CD4-positive, alpha-beta T cell treated with Interleukin-15 for 4 hours (primary cell): ENCODE measurements at regions not wholly inside any gene's neighbourhood (a gene's known extent, or its start where the extent isn't known, plus 50 kb on each side); places are given as distances from the start of the nearest gene placed in this dataset.

Experiments used
- DNase-seq: peaks from one replicate; pipeline ENCODE4 v3.0.0-alpha.2; 2020; ENCODE audit warnings: low spot score

DNA sequence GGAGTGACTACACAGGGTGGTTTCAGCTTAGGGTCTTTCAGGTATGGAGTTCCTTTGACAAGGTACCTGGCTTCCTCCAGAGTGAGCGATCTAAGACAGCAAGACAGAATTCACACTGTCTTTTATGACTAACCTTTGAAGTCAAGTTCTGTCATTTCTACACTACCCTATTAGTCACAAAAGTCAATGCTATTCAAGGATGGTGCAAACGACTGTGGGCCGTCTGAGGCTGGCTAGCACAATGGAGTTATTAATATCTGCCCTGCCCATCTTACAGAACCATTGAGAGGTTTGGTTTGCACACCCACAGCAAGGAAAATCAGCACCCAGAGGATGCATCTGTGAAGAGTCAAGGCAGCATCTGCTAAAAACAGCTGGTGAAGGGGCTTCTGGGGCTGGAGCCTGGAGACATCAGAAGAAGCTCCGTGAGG lies 62.9 kb upstream of the XCR1 start:
- no peak for DNase-seq

DNA sequence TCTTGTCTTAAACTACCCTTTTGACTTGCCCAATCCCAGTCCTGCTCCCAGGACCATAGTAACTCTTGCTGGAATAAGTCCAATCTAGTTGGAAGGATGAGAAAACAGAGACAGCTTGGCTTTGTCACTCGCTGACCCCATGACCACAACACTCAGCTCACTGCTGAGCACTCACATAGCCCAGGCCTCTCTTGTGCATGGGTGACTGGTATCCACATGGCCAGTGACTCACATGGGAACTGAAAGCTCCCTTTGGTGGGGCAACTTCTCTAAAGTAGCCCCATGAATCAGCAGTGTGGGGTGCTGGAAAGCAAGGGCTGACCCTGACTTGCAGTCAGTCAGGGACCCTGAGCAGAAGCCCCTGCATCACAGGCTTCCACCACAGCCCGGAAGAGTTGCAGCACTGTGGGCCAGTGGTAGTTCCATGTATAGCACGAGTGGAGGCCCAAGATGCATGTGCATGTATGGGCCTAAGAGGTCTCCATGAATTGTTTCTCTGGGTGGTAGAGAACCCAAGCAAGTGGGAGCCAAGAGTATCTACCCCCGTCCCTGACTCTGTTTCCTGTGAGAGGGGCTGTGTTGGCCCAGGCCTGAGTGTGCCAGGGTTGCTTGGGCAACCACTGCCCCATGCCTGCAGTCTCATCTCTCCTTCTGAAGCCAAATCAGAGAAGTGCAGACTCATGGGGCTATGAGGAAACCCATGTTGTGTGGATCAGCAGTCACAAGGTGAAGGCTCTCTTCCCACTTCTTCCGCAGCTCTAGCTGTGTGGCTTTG lies 62.1 kb upstream of the XCR1 start:
- no peak for DNase-seq

DNA sequence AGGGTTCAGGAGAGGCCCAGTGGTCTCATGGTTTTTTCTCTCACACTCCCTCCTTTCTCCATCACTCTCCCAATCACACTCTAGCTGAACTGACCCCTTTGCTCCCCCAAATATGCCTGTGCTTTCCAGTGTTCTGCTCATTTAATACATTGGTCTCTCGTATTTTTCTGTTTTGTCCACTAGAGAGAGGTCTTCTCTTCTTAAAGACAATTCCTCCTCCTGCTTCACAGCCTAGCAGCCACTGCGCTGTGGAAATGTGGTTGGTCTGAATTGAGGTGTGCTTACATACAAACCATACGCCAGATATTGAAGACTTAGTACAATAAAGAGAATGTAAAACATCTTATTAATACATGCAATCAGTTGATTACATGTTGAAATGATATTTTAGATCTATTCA lies 60.6 kb upstream of the XCR1 start:
- no peak for DNase-seq

DNA sequence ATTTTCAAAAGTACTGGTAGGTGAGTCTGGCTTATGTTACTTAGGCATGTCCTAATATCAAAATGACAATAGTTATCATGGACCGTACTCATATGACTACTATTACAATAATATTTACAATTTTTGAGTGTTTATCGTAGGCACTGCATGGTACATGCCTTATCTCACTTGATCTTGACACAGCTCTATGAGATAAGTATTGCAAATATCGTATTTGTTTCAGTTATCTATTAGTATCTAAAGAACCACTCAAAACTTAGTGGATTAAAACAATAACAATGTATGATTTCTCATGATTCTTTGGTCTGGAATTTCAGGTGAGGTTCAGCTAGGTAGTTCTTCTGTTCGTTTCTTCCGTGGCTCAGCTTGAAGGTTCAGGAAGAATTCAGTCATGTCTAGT lies 59.7 kb upstream of the XCR1 start:
- DNase-seq = no peak

DNA sequence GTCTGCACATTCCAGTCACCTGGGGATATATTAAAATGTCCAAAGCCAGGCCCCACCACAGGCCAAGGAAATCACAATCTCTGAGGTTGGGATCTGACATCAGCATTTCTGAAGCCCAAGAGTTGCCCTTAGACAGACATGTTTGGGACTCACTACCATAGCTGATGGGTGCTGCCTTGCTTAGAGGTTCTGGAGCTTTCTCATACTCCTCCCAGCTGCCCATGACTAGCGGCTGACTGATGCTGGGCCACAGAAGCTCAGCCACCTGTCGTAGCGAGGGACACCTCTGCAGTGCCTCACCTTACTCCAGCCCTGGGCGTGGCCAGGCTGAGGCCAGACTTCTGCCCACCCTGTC lies 58.8 kb upstream of the XCR1 start:
- no peak for DNase-seq

DNA sequence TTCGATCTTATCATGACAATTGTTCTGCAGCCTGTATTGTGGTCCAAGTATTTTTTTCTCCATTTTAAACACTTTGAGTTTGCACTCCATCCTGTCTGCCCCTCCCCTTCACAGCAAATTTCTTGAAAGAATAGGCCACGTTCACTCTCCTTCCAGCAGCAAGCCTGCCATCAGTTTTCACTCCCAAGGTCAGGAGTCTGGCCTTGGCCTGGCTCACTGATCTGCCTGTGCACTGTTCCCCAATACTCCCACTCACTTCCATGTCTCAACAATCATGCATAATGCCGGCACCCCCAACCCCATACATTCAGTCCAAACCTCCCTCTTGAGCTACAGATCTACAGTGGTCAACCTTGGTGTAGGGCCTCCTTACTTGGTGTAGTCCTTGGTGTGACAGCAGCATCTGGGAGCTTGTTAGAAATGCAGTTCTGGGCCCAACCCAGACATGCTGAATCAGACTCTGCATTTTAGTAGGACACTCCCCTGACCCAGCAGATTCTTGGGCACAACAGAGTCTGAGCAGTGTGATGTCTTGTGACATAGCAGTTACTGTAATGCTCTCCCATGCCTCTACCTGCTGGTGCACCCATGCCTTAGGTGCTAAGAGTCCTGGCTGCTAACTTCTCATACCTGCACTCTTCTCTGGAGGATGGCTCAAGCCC lies 58.3 kb upstream of the XCR1 start:
- no peak for DNase-seq

DNA sequence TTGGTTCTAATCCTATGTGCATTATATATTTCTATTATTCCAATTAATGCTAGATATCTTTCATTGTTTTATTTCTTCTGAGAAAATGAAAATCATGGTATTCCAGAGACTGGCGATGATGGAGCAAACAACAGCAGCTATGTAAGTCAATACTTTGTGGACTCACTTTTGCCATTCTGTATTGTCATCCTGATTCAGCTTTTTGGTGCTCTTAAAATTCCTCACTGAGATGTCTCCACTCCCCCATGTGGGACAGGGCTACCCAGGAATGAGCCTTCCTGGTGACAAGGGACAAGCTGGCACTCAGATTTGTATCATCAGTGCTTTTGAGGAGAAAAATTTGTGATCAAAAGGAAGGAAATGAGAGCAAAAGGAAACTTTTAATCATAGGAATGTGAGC lies 56.7 kb upstream of the XCR1 start:
- DNase-seq = no peak

DNA sequence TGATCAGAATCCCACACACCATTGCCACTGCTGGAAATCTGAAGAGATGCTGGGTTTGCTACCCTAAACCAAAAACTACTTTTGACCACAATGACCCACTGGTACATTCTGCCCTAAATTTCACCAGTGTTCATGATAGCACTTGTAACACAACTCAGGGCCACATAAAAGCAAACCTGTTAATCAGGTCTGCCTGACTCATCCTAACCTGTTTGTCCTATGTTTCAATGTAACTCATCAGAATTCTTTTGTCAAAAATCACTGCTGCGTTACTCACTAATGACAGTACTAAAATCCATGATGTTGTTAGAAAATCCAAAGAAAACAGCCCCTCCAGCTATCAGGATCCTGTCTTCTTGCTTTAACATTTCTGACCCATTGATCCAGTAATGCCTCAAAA lies 55.6 kb upstream of the XCR1 start:
- no peak for DNase-seq

DNA sequence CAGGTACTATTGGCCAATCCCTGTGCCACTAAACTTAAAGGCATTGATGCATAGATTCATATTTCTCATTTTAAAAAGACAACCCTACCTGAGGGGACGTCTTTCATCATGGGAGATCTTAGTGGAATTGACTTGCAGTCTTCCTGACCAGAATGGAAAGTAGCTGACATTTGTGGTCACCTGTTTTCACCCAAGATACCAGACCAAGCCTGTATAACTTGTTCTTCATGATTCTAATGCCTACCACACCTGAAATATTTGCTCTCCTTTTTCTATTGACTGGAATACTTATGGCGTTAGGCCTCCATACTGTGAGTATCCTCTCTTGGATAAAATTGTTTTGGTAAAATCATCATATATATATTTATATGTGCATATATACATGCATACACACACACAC lies 54.7 kb upstream of the XCR1 start:
- no peak for DNase-seq

DNA sequence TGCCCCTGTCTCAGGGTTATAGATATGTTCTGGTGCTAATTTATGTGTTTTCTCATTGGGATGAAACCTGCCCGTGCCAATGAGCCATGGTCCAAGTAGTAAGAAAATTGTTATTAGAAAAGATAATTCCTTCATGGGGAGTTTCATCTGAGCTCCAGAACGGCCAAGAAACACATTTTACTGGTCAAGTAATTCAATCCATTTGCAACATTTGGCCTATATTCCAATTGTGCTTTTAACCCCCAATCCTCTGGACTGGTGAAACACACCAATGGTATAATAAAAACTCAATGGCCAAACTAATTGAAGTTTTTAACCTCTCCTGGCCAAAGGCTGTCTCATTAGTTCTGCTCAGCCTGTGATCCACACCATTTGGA lies 53.7 kb upstream of the XCR1 start:
- DNase-seq = no peak

DNA sequence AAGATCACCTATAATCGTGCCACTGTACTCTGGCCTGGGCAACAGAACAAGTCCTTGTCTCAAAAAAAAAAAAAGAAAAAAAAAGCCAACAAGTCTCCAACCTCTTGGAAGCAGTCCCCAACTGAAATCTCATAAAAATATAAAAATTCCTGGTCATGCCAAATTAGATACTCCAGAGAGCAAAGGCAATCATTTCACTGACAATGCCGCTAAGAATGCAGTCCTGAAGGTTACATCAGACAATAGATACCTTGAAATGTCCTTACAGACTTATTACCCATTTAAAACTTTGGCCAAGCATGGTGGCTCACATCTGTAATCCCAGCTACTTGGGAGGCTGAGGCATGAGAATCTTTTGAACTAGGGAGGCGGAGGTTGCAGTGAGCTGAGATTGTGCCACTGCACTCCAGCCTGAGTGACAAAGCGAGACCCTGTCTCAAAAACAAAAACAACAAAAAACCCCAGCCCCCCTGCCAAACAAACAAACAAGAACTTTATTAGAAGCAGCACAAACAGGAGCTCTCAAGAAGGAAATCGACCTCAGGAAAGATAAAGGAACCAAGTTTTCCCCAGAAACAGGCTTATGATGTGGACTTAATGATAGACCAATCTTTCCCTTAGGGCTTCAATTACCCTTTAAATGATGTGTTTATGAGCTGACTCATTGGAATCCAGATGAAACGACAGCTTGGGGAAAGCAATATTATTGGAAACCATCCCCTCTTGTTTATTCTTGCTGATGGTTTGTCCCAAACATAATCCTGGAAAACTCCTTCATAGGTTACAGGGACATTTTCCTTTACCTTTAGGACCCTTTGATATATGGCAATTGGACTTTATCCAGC lies 53.1 kb upstream of the XCR1 start:
- DNase-seq = no peak

DNA sequence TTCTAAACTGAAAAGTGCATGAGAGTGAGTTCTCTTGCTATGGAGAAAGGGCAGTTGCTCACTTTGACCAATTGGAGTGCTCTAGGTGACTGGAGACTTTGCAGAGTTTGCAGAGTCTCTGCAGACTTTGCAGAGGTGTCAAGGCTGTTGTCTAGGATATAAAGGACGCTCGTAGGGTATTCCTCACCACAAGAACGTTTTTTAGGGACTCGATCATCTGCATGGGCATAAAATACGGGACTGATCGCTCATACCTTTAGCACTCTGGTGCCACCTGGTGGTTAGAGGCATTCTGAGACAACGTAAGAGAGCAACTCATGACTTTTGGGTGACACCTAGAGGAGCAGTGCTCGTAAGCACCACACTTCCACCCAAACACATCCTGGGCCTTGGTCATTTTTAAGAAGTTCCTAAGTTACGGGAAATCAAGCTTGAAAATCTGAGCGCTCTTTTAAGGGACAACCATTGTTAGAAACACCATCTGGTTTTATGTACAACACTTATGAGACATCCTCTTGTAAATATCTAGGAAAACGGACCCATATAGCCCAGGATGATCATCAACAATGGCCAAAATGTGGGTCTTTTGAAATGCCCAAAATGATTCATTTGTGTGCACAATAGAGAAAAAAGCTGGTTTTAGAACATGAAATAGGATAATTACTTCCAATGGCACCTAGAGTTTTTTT lies 51.6 kb upstream of the XCR1 start:
- DNase-seq = peak; percentile 93
